RPMI8226 (cell line): ENCODE measurements at regions not wholly inside any gene's neighbourhood (a gene's known extent, or its start where the extent isn't known, plus 50 kb on each side); places are given as distances from the start of the nearest gene placed in this dataset.
A peak's percentile ranks its signal among the peaks of the same experiment; 100 is the strongest.
"Not testable (repeated sequence)": the region's sequence is repeated elsewhere in the genome, so short reads cannot be mapped to it uniquely, and the experiment has no call there.

ENCODE experiments used
- DNase-seq: peaks from one replicate; pipeline ENCODE4 v3.0.0-alpha.2; 2015

DNA sequence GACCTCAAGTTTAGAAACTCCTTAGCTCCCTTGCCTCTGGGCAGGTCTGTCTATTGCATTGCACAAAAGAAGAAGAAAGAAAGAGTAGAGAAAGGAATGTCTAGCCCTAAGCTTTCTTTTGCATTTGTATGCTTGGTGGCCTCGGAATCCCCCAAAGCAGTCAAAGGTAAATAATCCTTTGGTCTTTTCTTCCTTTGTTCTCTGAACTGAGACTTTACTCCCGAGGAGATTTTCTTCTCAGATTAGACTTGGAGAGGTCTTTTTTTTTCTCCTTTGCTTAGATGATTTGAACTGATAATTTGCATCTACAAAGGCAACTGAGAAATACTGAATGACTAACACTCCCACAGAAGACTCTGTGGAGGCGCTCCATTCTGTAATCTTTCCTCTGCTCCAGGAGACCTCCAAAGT, 93.2 kb downstream of the AKR1D1 start:
- no peak for DNase-seq

DNA sequence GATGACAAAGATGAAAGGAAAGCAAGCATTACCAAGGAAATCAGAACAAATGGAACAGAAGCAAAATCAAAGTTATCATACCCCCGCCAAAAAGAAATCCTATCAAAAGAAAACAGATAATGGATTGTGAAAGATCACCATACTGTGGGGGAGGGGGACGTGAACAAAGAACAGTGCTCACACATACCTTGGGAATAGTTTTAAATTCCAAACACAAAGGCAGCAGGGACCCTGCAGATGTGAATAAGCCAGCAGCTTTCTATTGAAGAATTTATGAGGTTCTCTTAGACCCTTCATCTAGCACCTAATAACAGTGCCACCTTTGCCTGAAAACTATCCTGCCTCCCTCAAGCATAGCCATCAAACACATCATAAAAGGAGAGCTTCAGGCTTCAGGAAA, 94.0 kb downstream of the AKR1D1 start:
- DNase-seq: no peak

DNA sequence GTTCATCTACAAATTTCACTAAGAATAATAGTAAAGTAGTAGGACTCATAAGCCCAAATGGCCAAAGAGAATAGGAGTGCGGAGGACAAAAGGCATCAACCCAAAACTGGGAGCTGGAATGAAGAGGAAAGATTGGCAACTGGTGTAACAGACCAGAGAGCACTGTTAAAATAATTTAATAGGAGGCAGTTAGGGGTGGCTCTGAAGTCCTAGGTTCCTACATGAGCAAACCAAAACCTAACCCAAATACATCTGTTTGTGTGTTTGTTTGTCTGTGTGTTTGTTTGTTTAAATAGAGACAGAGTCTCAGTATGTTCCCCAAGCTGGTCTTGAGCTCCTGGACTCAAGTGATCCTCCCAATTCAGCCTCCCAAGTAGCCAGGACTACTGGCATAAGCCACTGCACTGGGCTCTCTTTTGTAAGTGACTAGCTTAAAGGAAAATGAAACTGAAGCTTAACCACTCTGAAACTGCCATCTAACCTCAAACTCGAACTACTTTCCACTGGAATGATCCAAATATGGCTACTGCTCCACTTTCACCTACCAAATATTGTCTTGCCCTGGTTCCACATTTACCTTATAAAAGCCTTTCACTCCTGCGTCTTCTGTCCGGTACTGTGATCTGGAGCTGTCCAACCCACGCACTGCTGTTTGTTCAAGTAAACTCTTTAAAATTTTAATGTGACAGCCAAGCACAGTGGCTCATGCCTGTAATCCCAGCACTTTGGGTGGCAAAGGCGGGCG, 94.9 kb downstream of the AKR1D1 start:
- DNase-seq: no peak

DNA sequence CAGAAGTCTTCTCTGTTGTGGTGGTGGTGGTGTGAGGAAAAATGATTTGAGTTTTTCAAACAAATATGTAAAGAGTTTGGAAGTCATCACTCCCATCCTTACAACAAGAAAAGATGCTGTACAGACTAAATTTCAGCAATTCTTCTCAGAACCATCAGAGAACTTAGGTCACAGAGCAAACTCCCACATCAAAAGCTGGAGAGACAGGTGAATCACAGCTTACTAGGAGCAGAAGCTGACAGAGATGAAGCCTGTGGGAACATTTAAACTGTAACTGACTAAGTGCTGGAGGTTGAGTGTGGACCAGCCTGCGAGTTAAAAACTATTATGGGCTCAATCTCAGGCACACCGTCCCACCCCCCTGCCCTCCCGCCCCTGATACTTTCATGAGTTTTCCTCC, 97.3 kb downstream of the AKR1D1 start:
- no peak for DNase-seq

DNA sequence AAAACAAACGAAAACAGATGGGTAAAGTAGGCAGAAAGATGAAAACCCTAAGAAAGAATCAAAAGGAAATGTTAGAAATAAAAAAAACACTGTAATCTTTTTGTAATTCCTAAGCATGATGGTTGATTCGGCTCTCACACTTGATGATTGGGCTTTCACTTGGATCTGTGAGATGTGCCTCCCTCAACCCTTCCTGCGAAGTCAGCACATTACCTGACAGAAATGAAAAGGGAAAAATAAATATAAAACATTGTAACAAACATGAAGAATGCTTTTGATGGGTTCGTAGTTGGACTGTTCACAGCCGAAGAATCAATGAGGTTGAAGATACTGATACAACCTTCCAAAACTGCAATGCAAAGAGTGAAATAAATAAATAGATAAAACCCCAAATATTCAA, 99.8 kb downstream of the AKR1D1 start:
- DNase-seq: no peak

DNA sequence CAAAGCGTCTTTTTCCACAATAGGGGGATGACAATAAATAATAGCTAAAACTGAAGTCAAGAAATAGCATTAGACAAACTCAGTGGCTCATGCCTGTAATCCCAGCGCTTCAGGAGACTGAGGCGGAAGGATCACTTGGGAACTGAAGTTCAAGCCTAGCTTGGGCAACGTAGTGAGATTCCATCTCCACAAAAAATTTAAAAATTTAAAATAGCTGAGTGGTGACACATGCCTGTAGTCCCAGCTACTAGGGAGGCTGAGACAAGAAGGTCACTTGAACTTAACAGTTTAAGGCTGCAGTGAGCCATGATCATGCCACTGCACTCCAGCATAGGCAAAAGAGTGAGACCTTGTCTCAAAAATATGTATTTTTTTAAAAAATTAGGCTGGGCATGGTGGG, 107.9 kb downstream of the AKR1D1 start:
- no peak for DNase-seq

DNA sequence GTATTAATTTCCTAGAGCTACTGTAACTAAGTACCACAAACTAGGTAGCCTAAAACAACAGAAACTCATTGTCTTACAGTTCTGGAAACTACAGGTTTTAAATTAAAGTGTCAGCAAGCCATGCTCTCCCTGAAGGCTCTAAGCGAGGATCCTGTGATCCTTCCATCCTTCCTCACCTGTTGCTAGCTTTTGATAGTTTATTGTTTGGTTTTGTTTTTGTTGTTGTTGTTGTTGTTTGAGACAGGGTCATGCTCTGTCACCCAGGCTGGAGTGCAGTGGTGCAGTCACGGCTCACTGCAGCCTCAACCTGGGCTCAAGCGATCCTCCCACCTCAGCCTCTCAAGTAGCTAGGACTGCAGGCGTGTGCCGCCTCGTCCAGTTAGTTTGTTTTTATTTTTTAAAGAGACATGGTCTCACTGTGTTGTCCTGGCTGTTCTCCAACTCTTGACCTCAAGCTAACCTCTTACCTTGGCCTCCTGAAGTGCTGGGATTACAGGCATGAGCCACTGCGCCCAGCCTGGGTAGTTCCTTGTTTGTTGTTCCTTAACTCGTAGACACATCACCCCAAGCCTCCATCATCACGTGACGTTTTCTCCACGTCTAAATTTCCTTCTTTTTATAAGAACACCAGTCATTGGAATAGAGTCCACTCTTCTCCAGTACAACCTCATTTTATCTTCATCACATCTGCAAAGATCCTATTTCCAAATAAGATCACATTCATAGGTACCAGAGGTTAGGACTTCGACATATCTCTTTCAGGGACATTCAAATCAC, 109.1 kb downstream of the AKR1D1 start:
- no peak for DNase-seq

DNA sequence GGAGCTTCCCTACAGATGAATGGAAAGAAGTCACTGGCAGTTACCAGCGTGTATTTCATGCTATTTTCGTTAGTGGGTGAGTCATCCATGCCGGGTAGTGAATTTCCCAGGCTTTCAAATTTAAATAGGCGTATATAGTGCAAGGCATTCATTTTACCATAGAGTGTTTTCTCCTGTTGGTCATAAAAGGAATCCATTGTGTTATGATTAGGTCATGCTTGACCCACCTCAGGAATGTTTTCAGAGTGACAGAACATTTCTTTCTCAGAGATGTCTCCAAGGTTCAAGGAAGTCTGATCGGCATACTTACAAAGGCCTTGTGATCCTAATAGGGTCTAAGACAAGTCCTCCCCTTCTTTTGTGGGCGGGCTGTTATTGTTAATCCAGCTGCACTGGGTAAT, 110.7 kb downstream of the AKR1D1 start:
- DNase-seq: no peak

DNA sequence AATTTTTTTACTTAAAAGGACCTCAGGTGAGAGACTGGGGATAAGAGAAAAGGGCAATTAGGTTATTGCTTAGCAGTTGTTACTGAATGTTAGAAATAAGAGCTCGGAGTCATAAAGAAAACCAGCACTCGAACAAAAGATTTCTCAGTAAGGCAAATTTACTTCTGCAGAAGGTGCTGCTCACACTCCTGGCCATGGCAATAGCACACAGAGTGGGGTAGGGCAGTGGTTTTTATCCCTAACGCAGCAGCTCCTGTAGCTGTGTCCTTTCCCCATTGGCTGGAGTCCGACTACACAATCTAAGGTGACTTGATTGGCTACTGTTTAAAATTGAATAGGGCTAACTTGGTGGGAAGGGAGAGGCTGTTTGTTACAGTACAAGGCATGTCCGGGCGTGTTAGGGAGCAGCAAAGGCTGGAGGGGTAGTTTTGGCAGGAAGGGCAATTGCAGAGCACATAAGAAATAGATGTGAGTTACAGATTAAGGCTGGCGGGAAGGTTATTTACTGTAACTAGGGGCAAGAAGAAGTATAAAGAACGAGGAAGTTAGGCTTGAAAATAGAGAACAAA, 112.1 kb downstream of the AKR1D1 start:
- no peak for DNase-seq

DNA sequence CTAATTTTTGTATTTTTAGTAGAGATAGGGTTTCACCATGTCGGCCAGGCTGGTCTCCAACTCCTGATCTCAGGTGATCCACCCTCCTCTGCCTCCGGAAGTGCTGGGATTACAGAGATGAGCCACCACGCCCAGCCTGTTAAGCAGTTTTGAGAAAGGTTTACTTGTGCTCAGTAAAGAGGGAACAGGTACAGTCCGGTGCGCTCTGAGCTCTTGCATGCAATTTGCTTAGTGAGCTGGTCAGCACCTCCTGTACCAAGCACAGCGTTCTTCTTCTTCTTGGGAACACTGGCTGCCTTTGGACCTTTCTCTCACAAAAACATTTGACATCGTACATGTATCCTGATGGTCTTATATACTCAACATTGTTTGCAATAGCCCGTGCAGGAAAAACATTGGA, 118.3 kb downstream of the AKR1D1 start:
- no peak for DNase-seq

DNA sequence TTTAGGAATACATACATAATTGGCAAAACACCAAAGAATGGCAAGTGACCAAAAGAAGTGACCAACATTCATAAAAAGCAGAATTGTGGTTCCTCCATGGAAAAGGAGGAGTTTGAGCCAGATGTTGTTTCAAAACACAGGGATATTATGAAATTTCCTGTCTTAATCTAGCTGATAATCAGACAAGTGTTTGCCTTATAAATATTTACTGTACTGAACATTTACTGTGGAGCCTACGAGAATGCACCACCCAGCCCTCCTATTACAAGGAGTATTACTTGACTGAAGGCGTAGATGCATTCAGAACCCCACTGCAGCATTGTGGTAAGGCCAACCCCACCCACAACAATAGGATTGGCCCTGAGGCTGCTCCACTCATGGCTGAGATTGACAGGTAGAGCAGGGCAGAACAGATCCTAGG, 118.9 kb downstream of the AKR1D1 start:
- DNase-seq: no peak

DNA sequence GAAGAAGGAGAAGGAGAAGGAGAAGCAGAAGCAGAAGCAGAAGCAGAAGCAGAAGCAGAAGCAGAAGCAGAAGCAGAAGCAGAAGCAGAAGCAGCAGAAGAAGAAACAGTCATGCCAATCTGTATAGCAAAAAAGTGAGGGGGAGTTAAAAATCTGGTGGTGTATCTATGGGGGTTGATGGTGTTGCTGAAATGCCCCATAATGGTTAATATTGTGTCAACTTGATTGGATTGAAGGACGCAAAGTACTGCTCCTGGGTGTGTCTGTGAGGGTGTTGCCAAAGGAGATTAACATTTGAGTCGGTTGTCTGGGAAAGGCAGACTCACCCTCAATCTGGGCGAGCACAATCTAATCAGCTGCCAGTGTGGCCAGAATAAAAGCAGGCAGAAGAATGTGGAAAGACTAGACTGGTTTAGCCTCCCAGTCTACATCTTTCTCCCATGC, 120.3 kb downstream of the AKR1D1 start:
- not testable (repeated sequence) for DNase-seq

DNA sequence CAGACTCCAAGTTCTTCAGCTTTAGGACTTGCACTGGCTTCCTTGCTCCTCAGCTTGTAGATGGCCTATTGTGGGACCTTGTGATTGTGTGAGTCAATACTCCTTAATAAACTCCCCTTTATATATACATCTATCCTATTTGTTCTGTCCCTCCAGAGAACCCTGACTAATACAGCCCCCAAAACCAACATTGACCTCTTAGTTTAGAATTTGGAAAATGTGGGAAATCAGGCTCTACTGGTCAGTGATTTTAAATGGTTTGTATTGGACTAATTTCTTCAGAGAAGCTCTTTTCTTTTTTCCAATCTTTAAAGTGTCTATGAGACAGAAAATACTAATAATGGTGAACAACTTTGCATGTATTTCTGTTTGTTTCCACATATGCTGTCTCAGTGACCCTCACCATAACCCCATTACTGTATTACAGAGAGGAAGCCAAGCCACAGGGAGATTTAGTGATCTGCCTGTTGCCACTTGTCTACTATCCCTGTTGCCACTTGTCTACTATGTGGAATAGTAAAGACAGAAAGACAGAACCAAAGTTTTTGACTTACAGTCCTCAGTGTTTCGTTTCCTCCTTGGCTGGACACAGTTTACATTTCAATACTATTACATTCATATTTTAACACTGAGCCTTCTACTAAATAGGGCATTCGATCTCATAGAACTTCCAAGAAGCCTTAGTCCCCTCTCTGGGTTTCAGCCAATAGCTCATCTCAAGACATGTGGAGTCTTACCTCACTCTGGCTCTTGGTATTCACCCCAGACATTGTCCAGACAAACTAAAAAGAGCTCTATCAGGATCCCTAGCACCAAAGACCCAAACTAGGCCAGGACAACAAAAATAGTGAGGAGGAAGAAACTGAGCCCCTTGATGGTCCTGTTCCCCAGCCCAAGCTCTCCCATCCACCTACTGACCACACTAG, 121.0 kb downstream of the AKR1D1 start:
- no peak for DNase-seq

DNA sequence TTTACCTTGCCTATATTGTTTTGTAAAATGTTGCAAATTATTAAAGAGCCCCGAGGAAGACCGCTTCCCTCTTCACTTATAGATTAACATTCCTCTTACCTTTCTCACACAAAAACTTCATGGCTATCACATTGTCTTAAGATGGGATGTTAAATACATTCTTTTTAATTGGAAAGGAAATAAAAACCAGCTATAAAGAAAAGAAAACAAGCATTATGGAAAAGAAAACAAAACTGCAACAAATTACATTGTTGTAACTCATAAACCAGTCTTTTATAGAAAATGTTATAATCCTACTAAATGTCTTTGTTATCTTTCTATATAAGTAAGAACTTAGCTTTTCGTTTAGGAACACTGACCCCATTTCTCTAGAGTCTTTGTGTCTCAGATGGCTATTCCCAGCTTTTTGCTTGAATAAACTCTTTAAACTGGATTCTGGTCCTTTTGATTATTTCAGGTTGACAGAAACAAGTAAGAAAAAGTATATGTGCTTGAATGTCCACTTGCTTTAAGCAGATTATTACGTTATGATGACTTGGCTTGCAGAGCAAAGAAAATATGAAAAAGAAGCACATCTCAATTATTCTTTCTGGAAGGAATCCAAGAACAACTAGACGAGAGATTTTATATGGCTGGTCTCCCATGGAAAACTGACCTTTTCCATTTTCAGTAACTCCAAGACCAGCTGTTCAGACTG, 128.2 kb downstream of the AKR1D1 start:
- DNase-seq: no peak

DNA sequence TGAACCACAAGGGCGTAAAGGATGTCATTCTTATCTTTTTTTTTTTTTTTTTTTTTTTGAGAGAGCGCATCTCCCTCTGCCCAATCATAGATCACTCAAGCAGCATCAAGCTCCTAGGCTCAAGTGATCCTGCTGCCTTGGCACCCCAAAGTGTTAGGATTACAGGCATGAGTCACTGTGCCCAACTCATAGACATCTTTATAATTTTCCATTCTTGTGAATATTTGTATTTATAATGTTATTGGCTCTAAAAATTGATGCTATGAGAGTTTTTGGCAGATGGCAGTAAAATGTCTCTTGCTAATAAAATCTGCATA, 128.7 kb downstream of the AKR1D1 start:
- DNase-seq: no peak

DNA sequence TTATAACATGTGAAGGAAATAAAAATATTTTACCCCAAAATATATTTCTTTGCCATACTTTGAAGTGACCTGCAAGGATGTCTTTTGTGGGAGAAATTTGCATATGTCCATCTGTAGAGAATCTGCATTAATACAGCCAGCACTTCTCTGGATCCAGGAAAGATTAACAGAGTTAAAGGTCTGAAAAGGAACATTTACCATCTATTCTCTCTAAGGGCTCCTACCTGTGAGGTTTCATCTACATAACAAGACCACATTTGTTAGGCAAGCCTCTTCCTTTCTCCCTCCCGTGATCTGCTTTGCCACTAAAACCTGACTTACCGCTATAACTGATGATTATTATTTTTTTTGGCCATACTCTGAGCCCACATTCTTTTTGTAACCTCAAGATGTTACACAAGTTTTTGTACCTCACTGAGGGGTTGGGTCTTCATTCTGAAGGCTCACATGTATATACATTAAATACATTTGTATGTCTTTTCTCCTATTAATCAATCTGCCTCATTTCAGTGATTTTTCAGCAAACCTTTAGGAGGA, 129.4 kb downstream of the AKR1D1 start:
- DNase-seq: no peak

DNA sequence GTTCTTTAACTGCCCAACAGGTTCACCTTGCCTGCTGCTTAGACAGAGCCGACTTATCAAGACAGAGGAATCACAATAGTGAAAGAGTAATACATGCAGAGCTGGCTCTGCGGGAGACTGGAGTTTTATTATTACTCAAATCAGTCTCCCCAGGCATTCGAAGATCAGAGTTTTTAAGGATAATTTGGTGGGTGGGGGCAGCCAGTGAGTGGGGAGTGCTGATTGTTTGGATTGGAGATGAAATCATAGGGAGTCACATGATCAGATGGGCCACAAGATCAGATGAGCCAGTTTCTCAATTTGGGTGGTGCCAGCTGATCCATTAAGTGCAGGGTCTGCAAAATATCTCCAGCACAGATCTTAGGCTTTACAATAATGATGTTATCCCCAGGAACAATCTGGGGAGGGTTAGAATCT, 131.3 kb downstream of the AKR1D1 start:
- no peak for DNase-seq

DNA sequence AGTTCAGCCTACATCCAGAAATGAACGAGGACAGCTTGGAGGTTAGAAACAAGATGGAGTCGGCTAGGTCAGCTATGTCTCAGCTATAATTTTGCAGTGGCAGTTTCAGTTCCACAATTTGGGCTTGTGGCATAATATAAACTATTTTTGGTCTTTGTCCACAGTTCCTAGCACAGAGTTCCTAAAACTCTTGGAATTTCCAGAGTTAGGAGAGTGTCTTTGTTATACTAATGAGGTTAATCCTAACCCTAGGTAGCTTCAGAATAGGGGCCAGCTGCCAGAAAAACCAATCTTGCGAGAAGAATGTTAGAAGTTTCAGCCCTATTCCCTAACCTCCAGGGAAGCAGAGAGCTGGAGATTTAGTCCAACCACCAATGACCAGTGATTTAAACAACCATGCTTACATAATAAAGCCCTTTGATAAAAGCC, 131.9 kb downstream of the AKR1D1 start:
- DNase-seq: peak; percentile 6

DNA sequence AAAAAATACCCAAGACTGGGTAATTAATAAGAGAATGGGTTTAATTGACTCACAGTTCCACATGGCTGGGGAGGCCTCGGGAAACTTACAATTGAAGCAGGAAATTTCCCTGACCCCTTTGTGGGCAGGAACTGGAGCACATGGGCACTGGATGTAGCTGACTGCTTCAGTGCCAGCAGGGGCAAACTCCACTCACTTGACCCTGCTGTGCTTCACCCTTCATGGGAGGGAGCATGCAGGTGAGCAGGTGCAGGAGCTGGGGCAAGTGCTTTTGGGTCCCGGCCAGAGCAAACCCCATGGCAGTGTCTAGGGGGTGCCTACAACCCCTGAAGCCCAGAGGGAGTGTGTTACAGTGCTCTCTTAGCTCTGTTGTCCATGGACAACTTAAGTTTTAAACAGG, 132.6 kb downstream of the AKR1D1 start:
- no peak for DNase-seq

DNA sequence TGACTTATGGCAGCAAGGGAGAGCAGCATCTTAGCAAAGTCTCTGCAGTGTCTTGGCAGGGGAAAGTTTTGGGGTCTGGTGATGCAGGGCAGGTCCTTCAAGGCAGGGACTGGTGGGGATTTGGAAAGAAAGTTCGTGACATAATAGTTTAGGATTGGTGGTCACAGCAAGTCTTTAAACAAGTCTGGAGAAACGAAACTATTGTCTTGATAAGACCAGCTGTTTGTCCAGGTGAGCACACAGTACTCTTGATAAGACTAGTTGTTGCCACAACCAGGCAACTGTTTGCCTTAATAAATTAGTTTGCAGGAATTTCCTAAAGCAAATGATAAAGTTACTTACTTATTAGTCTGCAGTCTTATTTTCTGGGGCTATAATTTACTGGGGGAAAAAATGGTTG, 136.1 kb downstream of the AKR1D1 start:
- no peak for DNase-seq

DNA sequence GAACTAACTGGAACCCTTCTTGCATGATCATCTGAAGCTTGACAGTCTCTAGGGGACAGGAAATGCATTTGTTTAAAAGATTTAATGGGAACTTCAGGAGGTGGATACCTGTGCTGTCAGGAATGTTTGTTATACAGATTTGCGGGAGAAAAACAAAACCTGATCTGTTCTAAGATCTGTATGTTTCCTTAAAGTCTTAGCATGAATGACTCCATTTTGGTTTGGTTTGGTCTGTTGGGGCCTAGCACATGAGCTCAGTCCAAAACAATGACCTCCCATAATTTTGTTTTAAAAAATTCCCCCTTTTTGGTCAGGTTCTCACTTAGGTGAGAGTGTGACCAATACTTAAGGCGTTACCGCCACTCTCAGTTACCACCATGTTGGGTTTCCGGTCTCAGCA, 138.7 kb downstream of the AKR1D1 start:
- no peak for DNase-seq

DNA sequence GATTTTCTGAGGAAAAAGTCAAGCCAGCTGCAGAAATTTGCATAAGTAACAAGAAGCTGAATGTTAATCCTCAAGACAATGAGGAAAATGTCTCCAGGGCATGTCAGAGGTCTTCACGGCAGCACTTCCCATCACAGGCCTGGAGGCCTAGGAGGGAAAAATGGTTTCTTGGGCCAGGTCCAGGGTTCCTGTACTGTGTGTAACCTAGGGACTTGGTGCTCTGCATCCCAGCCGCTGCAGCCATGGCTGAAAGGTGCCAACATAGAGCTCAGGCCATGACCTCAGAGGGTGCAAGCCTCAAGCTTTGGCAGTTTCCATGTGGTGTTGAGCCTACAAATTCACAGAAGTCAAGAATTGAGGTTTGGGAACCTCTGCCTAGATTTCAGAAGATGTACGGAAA, 144.1 kb downstream of the AKR1D1 start:
- DNase-seq: not testable (repeated sequence)
